GM23338 (cell line): ENCODE measurements at regions not wholly inside any gene's neighbourhood (a gene's known extent, or its start where the extent isn't known, plus 50 kb on each side); places are given as distances from the start of the nearest gene placed in this dataset.
"Not testable (repeated sequence)": the region's sequence is repeated elsewhere in the genome, so short reads cannot be mapped to it uniquely, and the experiment has no call there.

Experiments
- ATAC-seq: fragments of 200-7000 bp; cut with Tn5 transposase; 3 replicates; pipeline ENCODE4 v1.9.1; 2020
- DNase-seq: peaks from one replicate; pipeline ENCODE4 v3.0.0-alpha.2; 2015; ENCODE audit warnings: low spot score
- H2AFZ ChIP-seq: fragments of 200-600 bp; sonication (generic); 2 replicates; pipeline ENCODE4 v1.8.0; 2016; ENCODE audit warnings: antibody characterized with exemption, mild to moderate bottlenecking, moderate library complexity
- H3F3A ChIP-seq: fragments of 200-600 bp; sonication (generic); replicated peaks from 2 replicates; pipeline ENCODE4 v1.8.0; 2017; ENCODE audit warnings: antibody characterized with exemption, mixed run types, low read depth
- H3K27ac ChIP-seq: fragments of 200-600 bp; sonication (generic); 2 replicates; pipeline ENCODE4 v1.6.1; 2016; ENCODE audit warnings: low read depth
- H3K27me3 ChIP-seq: fragments of 200-600 bp; sonication (generic); 2 replicates; pipeline ENCODE4 v1.8.0; 2016; ENCODE audit warnings: mild to moderate bottlenecking, mixed run types, moderate library complexity; ENCODE audit not compliant: insufficient read depth
- H3K36me3 ChIP-seq: fragments of 200-600 bp; sonication (generic); 2 replicates; pipeline ENCODE4 v1.8.0; 2016; ENCODE audit warnings: mild to moderate bottlenecking; ENCODE audit not compliant: insufficient read depth
- H3K4me1 ChIP-seq: fragments of 200-600 bp; sonication (generic); 2 replicates; pipeline ENCODE4 v1.8.0; 2016; ENCODE audit warnings: mild to moderate bottlenecking, moderate library complexity; ENCODE audit not compliant: insufficient read depth
- H3K4me2 ChIP-seq: fragments of 200-600 bp; sonication (generic); 2 replicates; pipeline ENCODE4 v1.7.1; 2017; ENCODE audit warnings: mixed run types
- H3K4me3 ChIP-seq: fragments of 200-600 bp; sonication (generic); 2 replicates; pipeline ENCODE4 v1.6.1; 2016; ENCODE audit warnings: mixed run types
- H3K79me2 ChIP-seq: fragments of 200-600 bp; sonication (generic); replicated peaks from 2 replicates; pipeline ENCODE4 v1.8.0; 2017; ENCODE audit warnings: mild to moderate bottlenecking; ENCODE audit not compliant: insufficient read depth
- H3K9me2 ChIP-seq: fragments of 200-600 bp; sonication (generic); 2 replicates; pipeline ENCODE4 v1.8.0; 2017; ENCODE audit not compliant: insufficient read depth
- H4K20me1 ChIP-seq: fragments of 200-600 bp; sonication (generic); replicated peaks from 2 replicates; pipeline ENCODE4 v1.8.0; 2017; ENCODE audit warnings: mild to moderate bottlenecking; ENCODE audit not compliant: insufficient read depth
- H3K27ac Mint-ChIP-seq: 2 replicates; pipeline ENCODE4 v1.8.0; 2020; ENCODE audit warnings: inconsistent platforms, mild to moderate bottlenecking, moderate library complexity, mixed read lengths
- H3K27me3 Mint-ChIP-seq: 3 replicates; pipeline ENCODE4 v1.8.0; 2022; ENCODE audit warnings: low read depth, mild to moderate bottlenecking, moderate library complexity, mixed read lengths, inconsistent platforms; ENCODE audit not compliant: insufficient read depth, poor library complexity
- H3K36me3 Mint-ChIP-seq: 3 replicates; pipeline ENCODE4 v1.8.0; 2021; ENCODE audit warnings: low read depth, mild to moderate bottlenecking, inconsistent platforms, moderate library complexity, mixed read lengths
- H3K4me1 Mint-ChIP-seq: 3 replicates; pipeline ENCODE4 v1.8.0; 2020; ENCODE audit warnings: mild to moderate bottlenecking, inconsistent platforms, mixed read lengths
- H3K4me3 Mint-ChIP-seq: 3 replicates; pipeline ENCODE4 v1.8.0; 2021; ENCODE audit warnings: moderate library complexity, mild to moderate bottlenecking, inconsistent platforms, mixed read lengths
- H3K9me3 Mint-ChIP-seq: 3 replicates; pipeline ENCODE4 v1.8.0; 2020; ENCODE audit warnings: moderate library complexity, mild to moderate bottlenecking, inconsistent platforms, mixed read lengths
- CREB1 ChIP-seq: fragments of 250-450 bp; sonication (Bioruptor Pico); IDR thresholded peaks from 2 replicates; pipeline ENCODE4 v1.5.0; 2020; ENCODE audit warnings: low read depth, mild to moderate bottlenecking, moderate library complexity
- EZH2 ChIP-seq: fragments of 200-600 bp; sonication (generic); IDR thresholded peaks from one replicate; pipeline ENCODE4 v1.8.0; 2017; ENCODE audit warnings: antibody characterized with exemption, mild to moderate bottlenecking, low read depth; ENCODE audit not compliant: unreplicated experiment
- EZH2phosphoT487 ChIP-seq: fragments of 200-600 bp; sonication (generic); IDR thresholded peaks from one replicate; pipeline ENCODE4 v1.8.1; 2018; ENCODE audit warnings: antibody characterized with exemption; ENCODE audit not compliant: unreplicated experiment
- NANOG ChIP-seq: IDR thresholded peaks from 2 replicates; pipeline ENCODE4 v1.6.1; 2016; ENCODE audit warnings: antibody characterized with exemption, borderline replicate concordance
- POLR2AphosphoS5 ChIP-seq: IDR thresholded peaks from 2 replicates; pipeline ENCODE4 v1.6.1; 2016; ENCODE audit warnings: antibody characterized with exemption, low read depth
- STAT1 ChIP-seq: IDR thresholded peaks from one replicate; pipeline ENCODE4 v1.6.1; 2016; ENCODE audit warnings: antibody characterized with exemption; ENCODE audit not compliant: unreplicated experiment
- TF ChIP-seq, protein P1 (sequence below): IDR thresholded peaks from one replicate; pipeline ENCODE4 v1.6.1; 2018; ENCODE audit warnings: antibody characterized with exemption; ENCODE audit not compliant: unreplicated experiment
- TF ChIP-seq, protein P2 (sequence below), 2 experiments: fragments of 200-600 bp in 1 of 2; sonication (generic) in 1 of 2; conservative IDR thresholded peaks; 2 replicates each; pipeline versions ENCODE4 v1.5.1 to v1.6.1; 2016 to 2017; ENCODE audit warnings: antibody characterized with exemption in 2 of 2, low read depth in 2 of 2, mild to moderate bottlenecking in 2 of 2, moderate library complexity in 1 of 2
- TF ChIP-seq, protein P3 (sequence below): IDR thresholded peaks from 2 replicates; pipeline ENCODE4 v1.6.1; 2016; ENCODE audit warnings: antibody characterized with exemption

DNA sequence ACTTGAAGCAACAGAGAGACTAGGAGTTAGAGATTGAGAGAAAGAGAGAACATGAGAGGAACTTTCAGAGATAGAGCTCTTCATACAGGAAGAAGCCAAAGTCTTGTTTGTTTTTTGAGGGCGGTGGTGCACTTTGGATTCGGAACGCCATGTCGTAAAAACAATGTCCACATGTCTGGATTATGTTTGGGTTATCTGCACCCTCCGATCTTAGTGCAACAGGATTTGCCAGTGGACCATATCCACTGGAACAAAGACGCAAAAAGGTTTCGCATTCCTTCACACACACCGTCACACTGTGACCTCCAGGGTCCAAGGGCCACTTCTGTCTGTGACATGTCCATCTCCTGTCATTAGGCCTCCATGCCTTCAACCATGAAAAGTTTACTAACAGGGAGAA, 141.8 kb upstream of the ATP11B start:
- no peaks in the 10 kb centered on the region for H3K27me3 ChIP-seq
- H3K9me2 ChIP-seq = 0 out of 2 replicates have a peak, but pooled peaks cover 3% of the 10 kb centered on the region
- H3K4me1 ChIP-seq = no peaks in the 10 kb centered on the region
- H3K9me3 Mint-ChIP-seq = no peaks in the 10 kb centered on the region
- H3K4me1 Mint-ChIP-seq = no peaks in the 10 kb centered on the region
- H3K36me3 Mint-ChIP-seq = no peaks in the 10 kb centered on the region
- no peaks in the 10 kb centered on the region for H3K27me3 Mint-ChIP-seq
- ATAC-seq (no peak), DNase-seq (no peak)
- no peak overlapping the region for H3K4me3 ChIP-seq
- H3K27ac ChIP-seq = no peak overlapping the region
- no peak overlapping the region for H2AFZ ChIP-seq
- TF ChIP-seq EZH2 (no peak), POLR2AphosphoS5 (no peak), NANOG (no peak)
- H3K79me2 ChIP-seq = no peaks in the 10 kb centered on the region
- H3K4me2 ChIP-seq = no peak overlapping the region
- H3F3A ChIP-seq = no peaks in the 10 kb centered on the region
- H3K36me3 ChIP-seq = no peaks in the 10 kb centered on the region
- no peak overlapping the region for H3K27ac Mint-ChIP-seq
- no peak overlapping the region for H3K4me3 Mint-ChIP-seq
- no peaks in the 10 kb centered on the region for H4K20me1 ChIP-seq

DNA sequence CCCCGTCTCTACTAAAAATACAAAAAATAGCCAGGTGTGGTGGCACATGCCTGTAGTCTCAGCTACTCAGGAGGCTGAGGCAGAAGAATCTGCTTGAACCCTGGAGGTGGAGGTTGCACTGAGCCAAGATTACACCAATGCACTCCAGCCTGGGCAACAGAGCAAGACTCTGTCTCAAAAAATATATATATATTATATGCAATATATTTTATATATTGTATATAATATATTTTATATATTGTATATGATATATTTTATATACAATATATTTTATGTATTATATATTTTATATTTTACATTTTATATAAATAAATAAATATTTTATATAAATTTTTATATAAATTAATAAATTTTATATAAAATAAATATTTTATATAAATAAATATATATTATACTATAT, 140.2 kb upstream of the ATP11B start:
- not testable (repeated sequence) for DNase-seq, H3K9me3 Mint-ChIP-seq, H3K27ac Mint-ChIP-seq, H3K9me2 ChIP-seq, H3K4me1 Mint-ChIP-seq, H3K4me3 Mint-ChIP-seq, H3K36me3 ChIP-seq, H3K79me2 ChIP-seq, H3K27ac ChIP-seq, H3K4me2 ChIP-seq, ATAC-seq, H3K4me1 ChIP-seq, H3K27me3 Mint-ChIP-seq, H4K20me1 ChIP-seq, H2AFZ ChIP-seq, H3K4me3 ChIP-seq, H3K36me3 Mint-ChIP-seq, H3F3A ChIP-seq, H3K27me3 ChIP-seq

DNA sequence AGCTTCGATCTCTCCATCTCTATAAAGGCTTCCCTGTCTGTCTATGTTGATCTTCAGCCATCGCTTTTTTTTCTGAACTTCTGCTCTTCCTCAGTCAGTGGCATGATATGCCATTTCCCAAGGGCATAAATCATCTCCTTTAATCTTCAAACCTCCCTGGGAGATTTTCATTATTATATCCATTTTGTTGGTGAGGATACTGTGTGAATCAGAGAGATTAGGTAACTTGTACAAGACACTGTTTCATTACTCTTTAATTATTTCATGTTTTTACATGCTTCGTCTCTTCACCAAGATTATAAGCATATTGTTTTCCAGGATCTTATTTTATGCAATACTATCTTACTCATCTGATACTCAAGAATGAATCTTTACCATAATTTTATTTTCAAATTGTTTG, 124.8 kb upstream of the ATP11B start:
- no peaks in the 10 kb centered on the region for H3K27me3 Mint-ChIP-seq
- DNase-seq (no peak), ATAC-seq (no peak)
- Histone ChIP-seq H3K79me2 (no peaks in the 10 kb centered on the region), H4K20me1 (no peaks in the 10 kb centered on the region), H3K27ac (no peak overlapping the region), H2AFZ (no peak overlapping the region), H3K4me3 (no peak overlapping the region), H3K27me3 (no peaks in the 10 kb centered on the region), H3F3A (no peaks in the 10 kb centered on the region), H3K9me2 (no peaks in the 10 kb centered on the region), H3K36me3 (no peaks in the 10 kb centered on the region), H3K4me2 (no peak overlapping the region), H3K4me1 (no peaks in the 10 kb centered on the region; the same call in 1 of the 2 replicates)
- TF ChIP-seq, protein P1, sequence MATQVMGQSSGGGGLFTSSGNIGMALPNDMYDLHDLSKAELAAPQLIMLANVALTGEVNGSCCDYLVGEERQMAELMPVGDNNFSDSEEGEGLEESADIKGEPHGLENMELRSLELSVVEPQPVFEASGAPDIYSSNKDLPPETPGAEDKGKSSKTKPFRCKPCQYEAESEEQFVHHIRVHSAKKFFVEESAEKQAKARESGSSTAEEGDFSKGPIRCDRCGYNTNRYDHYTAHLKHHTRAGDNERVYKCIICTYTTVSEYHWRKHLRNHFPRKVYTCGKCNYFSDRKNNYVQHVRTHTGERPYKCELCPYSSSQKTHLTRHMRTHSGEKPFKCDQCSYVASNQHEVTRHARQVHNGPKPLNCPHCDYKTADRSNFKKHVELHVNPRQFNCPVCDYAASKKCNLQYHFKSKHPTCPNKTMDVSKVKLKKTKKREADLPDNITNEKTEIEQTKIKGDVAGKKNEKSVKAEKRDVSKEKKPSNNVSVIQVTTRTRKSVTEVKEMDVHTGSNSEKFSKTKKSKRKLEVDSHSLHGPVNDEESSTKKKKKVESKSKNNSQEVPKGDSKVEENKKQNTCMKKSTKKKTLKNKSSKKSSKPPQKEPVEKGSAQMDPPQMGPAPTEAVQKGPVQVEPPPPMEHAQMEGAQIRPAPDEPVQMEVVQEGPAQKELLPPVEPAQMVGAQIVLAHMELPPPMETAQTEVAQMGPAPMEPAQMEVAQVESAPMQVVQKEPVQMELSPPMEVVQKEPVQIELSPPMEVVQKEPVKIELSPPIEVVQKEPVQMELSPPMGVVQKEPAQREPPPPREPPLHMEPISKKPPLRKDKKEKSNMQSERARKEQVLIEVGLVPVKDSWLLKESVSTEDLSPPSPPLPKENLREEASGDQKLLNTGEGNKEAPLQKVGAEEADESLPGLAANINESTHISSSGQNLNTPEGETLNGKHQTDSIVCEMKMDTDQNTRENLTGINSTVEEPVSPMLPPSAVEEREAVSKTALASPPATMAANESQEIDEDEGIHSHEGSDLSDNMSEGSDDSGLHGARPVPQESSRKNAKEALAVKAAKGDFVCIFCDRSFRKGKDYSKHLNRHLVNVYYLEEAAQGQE = no peak
- TF ChIP-seq CREB1 (no peak), EZH2phosphoT487 (no peak), POLR2AphosphoS5 (no peak), STAT1 (no peak), NANOG (no peak)
- TF ChIP-seq, protein P2, sequence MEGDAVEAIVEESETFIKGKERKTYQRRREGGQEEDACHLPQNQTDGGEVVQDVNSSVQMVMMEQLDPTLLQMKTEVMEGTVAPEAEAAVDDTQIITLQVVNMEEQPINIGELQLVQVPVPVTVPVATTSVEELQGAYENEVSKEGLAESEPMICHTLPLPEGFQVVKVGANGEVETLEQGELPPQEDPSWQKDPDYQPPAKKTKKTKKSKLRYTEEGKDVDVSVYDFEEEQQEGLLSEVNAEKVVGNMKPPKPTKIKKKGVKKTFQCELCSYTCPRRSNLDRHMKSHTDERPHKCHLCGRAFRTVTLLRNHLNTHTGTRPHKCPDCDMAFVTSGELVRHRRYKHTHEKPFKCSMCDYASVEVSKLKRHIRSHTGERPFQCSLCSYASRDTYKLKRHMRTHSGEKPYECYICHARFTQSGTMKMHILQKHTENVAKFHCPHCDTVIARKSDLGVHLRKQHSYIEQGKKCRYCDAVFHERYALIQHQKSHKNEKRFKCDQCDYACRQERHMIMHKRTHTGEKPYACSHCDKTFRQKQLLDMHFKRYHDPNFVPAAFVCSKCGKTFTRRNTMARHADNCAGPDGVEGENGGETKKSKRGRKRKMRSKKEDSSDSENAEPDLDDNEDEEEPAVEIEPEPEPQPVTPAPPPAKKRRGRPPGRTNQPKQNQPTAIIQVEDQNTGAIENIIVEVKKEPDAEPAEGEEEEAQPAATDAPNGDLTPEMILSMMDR (conservative IDR thresholded peaks at IDR 0.05; ENCODE audit: low read depth in 2 of 2) = no peak
- TF ChIP-seq, protein P3, sequence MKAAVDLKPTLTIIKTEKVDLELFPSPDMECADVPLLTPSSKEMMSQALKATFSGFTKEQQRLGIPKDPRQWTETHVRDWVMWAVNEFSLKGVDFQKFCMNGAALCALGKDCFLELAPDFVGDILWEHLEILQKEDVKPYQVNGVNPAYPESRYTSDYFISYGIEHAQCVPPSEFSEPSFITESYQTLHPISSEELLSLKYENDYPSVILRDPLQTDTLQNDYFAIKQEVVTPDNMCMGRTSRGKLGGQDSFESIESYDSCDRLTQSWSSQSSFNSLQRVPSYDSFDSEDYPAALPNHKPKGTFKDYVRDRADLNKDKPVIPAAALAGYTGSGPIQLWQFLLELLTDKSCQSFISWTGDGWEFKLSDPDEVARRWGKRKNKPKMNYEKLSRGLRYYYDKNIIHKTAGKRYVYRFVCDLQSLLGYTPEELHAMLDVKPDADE = no peak
- H3K4me1 Mint-ChIP-seq = peaks cover 9% of the 10 kb centered on the region; the same call in 2 of the 3 replicates
- H3K27ac Mint-ChIP-seq = no peak overlapping the region
- no peaks in the 10 kb centered on the region for H3K36me3 Mint-ChIP-seq
- no peak overlapping the region for H3K4me3 Mint-ChIP-seq
- H3K9me3 Mint-ChIP-seq = no peaks in the 10 kb centered on the region; the same call in 2 of the 3 replicates
